ENCODE measurements at regions not wholly inside any gene's neighbourhood (a gene's known extent, or its start where the extent isn't known, plus 50 kb on each side); places are given as distances from the start of the nearest gene placed in this dataset.

- TF ChIP-seq, protein P1, sequence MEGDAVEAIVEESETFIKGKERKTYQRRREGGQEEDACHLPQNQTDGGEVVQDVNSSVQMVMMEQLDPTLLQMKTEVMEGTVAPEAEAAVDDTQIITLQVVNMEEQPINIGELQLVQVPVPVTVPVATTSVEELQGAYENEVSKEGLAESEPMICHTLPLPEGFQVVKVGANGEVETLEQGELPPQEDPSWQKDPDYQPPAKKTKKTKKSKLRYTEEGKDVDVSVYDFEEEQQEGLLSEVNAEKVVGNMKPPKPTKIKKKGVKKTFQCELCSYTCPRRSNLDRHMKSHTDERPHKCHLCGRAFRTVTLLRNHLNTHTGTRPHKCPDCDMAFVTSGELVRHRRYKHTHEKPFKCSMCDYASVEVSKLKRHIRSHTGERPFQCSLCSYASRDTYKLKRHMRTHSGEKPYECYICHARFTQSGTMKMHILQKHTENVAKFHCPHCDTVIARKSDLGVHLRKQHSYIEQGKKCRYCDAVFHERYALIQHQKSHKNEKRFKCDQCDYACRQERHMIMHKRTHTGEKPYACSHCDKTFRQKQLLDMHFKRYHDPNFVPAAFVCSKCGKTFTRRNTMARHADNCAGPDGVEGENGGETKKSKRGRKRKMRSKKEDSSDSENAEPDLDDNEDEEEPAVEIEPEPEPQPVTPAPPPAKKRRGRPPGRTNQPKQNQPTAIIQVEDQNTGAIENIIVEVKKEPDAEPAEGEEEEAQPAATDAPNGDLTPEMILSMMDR (conservative IDR thresholded peaks at IDR 0.05 in 1 of 2, IDR thresholded peaks at IDR 0.05 in 1 of 2; ENCODE audit: extremely low read depth in 1 of 2, insufficient read depth in 1 of 2, low read depth in 1 of 2, low read length in 2 of 2): no peak
- TF ChIP-seq EZH2 (IDR thresholded peaks at IDR 0.05; ENCODE audit: borderline replicate concordance, low read length): no peak
Observed at GRCh38 chr3:193861012-193861411, 268.0 kb downstream of the OPA1 start.
